ENCODE measurements at regions not wholly inside any gene's neighbourhood (a gene's known extent, or its start where the extent isn't known, plus 50 kb on each side); places are given as distances from the start of the nearest gene placed in this dataset.

DNA sequence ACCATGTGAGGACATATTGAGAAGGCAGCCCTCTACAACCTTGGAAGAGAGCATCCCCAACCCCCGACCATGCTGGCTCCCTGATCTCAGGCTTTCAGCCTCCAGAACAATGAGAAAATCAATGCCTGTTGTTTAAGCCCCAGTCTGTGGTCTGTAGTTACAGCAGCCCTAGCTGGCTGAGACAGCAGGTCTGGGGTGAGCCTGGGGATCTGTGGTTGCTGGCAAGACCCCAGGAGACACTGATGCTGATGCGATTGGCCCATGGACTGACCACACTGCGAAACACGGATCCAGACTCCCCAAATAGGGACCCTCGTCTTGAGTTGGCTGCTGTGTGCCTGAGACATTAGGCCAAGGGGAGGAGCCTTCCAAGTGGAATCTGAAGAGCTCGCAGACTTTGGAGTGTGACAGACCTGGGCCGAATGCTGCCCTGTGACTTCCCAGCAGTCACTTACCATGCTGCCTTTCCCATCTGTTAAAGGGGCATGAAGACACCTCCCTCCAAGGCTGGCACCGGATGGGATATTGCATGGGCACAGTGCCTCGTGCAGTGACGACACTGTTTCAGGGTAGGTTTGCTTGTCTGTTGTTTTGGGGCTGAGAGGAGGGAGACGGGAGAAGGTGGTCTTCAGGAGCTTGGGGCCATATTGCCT, 147.8 kb upstream of the RPL38 start:
- DNase-seq, result no peak

DNA sequence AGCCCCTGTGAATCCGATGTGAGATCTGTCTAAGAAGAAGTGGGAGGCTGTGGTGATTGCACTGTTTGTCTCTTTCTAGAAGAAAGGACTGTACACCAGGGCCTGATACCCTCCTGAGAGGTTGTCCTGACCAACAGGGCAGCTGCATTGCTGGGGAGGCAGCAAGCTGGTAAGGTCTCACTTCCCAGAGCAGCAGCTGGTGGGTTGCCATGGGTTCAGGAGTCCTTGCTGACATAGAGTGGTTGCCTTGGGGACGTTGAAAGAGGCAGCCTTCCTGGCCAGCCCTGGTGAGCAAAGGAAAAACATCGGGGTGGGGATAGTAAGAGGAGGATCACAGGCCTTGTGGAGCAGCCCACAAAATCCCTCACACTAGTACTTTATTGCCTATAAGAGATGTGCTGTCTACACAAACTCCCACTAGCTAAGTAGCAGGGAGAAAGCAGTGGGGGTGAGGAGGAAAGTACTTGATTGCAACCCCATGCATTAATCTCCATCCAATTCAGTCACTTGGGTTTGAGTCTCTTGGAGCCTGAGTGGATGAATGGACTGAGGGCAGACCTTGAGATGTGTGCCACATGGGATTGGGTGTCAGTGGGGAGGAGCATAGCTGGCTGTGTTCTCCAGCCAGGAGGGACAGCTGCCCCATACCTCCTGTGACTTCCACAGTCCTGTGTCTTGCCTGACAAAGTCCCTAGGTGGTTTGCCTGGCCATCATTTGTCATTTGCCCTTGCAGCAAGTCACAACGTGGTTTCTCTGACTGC, 143.8 kb upstream of the RPL38 start:
- intact Hi-C loops (cut with DNase I, micrococcal nuclease), result no loop called here
- H3K4me1 ChIP-seq (ENCODE audit: low read depth), result no peaks in the 10 kb centered on the region
- TF ChIP-seq, protein P1, sequence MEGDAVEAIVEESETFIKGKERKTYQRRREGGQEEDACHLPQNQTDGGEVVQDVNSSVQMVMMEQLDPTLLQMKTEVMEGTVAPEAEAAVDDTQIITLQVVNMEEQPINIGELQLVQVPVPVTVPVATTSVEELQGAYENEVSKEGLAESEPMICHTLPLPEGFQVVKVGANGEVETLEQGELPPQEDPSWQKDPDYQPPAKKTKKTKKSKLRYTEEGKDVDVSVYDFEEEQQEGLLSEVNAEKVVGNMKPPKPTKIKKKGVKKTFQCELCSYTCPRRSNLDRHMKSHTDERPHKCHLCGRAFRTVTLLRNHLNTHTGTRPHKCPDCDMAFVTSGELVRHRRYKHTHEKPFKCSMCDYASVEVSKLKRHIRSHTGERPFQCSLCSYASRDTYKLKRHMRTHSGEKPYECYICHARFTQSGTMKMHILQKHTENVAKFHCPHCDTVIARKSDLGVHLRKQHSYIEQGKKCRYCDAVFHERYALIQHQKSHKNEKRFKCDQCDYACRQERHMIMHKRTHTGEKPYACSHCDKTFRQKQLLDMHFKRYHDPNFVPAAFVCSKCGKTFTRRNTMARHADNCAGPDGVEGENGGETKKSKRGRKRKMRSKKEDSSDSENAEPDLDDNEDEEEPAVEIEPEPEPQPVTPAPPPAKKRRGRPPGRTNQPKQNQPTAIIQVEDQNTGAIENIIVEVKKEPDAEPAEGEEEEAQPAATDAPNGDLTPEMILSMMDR (IDR thresholded peaks at IDR 0.05), result no peak
- no peaks in the 10 kb centered on the region for H3K9me3 ChIP-seq
- no peak overlapping the region for H3K4me3 ChIP-seq
- ATAC-seq (no peak), DNase-seq (no peak)
- no peaks in the 10 kb centered on the region for H3K36me3 ChIP-seq (ENCODE audit: low read depth)

More for the DNA sequence above, 147.8 kb upstream of the RPL38 start:
- Histone ChIP-seq H3K9me3 (no peaks in the 10 kb centered on the region), H3K36me3 (ENCODE audit: low read depth) (no peaks in the 10 kb centered on the region), H3K4me1 (ENCODE audit: low read depth) (no peaks in the 10 kb centered on the region), H3K4me3 (no peak overlapping the region)
- intact Hi-C loops (cut with DNase I, micrococcal nuclease), result no loop called here
- no peak for ATAC-seq
- TF ChIP-seq, protein P1 (IDR thresholded peaks at IDR 0.05), result no peak

DNA sequence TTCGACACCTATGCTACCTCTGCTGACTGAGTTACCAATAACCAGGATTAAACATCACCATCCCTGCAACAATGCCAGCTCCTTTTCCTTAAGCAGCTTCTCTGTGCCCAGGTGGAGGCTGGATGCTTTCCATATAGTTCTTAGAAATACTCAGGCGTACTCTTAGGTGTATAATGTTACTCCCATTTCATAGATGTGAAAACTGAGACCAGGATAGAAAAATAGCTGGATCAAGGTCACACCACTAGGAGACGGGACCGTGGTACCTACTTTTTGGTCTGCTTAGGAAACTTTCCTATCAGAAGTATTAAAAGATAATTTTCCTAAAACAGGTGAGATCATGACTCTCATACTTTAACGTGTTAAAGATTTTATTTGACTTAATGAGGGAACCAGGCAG, 141.7 kb upstream of the RPL38 start:
- DNase-seq (no peak), ATAC-seq (no peak)
- intact Hi-C loops (cut with DNase I, micrococcal nuclease), result no loop called here
- Histone ChIP-seq H3K36me3 (ENCODE audit: low read depth) (no peaks in the 10 kb centered on the region), H3K4me3 (no peak overlapping the region), H3K4me1 (ENCODE audit: low read depth) (no peaks in the 10 kb centered on the region), H3K9me3 (no peaks in the 10 kb centered on the region)
- TF ChIP-seq, protein P1 (IDR thresholded peaks at IDR 0.05), result no peak

DNA sequence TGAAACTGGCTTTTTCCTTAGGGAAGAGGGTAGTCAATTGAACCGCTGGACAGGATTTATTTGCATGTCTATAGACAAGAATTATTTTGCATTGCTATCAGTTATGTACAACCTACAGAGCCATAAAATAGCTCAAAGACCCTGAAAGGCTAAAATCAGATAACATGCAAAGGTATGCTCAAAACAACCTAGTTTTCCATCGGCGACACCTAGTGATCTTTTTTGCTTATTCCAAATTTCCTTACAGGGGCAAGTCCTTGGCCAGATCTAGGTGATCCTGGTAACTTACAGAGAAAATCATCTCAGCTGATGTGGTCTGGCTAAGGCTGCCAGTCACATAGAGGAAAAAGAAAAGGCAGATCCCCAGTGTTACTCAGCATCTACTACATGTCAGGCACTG, 141.2 kb upstream of the RPL38 start:
- Histone ChIP-seq H3K4me3 (no peak overlapping the region), H3K4me1 (ENCODE audit: low read depth) (no peaks in the 10 kb centered on the region), H3K9me3 (no peaks in the 10 kb centered on the region), H3K36me3 (ENCODE audit: low read depth) (no peaks in the 10 kb centered on the region)
- TF ChIP-seq, protein P1 (IDR thresholded peaks at IDR 0.05), result no peak
- intact Hi-C loops (cut with DNase I, micrococcal nuclease), result no loop called here
- ATAC-seq (no peak), DNase-seq (no peak)

DNA sequence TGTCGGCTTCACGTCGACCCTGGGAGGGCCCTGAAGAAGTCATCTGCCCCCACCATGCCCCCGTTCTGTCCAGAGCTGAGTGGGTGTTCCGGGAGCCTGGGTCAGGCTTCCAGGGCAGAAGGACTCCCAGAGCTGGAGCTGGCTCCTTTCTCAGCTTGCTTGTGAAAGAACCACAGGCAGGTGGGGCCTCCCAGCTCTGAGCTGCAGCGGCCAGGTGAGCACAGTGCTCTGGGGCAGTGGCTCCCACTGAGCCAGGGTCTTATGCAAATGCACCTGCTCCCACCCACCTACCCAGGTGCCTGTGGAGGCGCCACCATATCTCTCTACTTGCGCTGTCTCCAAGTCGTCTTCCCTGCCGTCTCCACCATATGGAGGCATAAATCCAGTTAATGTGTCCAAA, 140.0 kb upstream of the RPL38 start:
- intact Hi-C loops (cut with DNase I, micrococcal nuclease), result no loop called here
- H3K36me3 ChIP-seq (ENCODE audit: low read depth), result no peaks in the 10 kb centered on the region
- no peak for DNase-seq
- H3K9me3 ChIP-seq, result no peaks in the 10 kb centered on the region
- TF ChIP-seq, protein P1 (IDR thresholded peaks at IDR 0.05), result no peak
- no peak for ATAC-seq
- no peaks in the 10 kb centered on the region for H3K4me1 ChIP-seq (ENCODE audit: low read depth)
- H3K4me3 ChIP-seq, result no peak overlapping the region
